ENCODE measurements at regions not wholly inside any gene's neighbourhood (a gene's known extent, or its start where the extent isn't known, plus 50 kb on each side); places are given as distances from the start of the nearest gene placed in this dataset.

- Mint-ChIP-seq H3K36me3 (ENCODE audit: low read depth) (no peaks in the 10 kb centered on the region), H3K27me3 (ENCODE audit: low read depth, poor library complexity) (no peaks in the 10 kb centered on the region), H3K4me3 (no peak overlapping the region), H3K9me3 (no peaks in the 10 kb centered on the region), H3K4me1 (no peaks in the 10 kb centered on the region), H3K27ac (no peak overlapping the region)
- DNase-seq: no peak
- TF ChIP-seq CTCF (IDR thresholded peaks at IDR 0.05): no peak
Measured at GRCh38 chr1:98184856-98185255, 264.0 kb upstream of the DPYD start.

DNA sequence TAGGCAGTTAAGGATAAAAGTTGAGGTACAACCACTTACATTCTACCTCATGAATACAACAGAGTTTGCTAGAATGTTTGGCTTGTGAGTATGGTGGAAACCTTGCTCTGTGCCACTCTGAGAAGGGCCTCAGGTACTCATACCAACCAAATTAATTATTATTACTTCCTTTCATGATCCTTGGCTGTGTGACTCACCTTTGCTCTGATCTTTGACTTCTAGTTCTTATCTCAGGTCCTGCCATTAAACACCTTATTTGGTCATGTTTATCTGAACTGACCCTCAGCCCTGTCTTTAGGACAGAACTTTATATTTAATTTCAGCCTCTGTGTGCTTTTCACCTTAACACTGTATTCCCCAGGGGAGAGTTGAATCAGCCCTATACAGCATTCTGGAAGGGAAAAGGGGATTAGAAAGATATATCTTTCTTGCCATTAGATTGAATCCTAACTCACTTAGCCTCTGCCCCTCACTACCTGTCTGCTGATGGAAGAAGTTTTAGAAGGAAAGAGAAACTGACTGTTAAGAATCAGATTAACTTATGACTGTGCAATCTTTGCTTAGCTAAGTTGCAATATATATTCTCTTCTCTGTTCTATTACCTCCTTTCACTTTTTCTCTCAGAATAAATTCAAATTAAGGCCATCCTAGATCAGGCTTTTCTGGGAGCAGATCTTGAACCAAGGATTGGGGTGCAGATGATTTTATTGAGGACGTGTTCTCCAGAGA lies 260.4 kb upstream of the DPYD start:
- H3K4me1 Mint-ChIP-seq: no peaks in the 10 kb centered on the region
- no peak overlapping the region for H3K4me3 Mint-ChIP-seq
- no peaks in the 10 kb centered on the region for H3K27me3 Mint-ChIP-seq (ENCODE audit: low read depth, poor library complexity)
- H3K36me3 Mint-ChIP-seq (ENCODE audit: low read depth): no peaks in the 10 kb centered on the region
- H3K27ac Mint-ChIP-seq: no peak overlapping the region
- no peaks in the 10 kb centered on the region for H3K9me3 Mint-ChIP-seq
- no peak for DNase-seq
- no peak for TF ChIP-seq CTCF (IDR thresholded peaks at IDR 0.05)

- H3K27ac Mint-ChIP-seq: no peak overlapping the region
- H3K4me1 Mint-ChIP-seq: peaks cover 5% of the 10 kb centered on the region
- no peak for DNase-seq
- H3K4me3 Mint-ChIP-seq: no peak overlapping the region
- no peak for TF ChIP-seq CTCF (IDR thresholded peaks at IDR 0.05)
- H3K27me3 Mint-ChIP-seq (ENCODE audit: low read depth, poor library complexity): no peaks in the 10 kb centered on the region
- no peaks in the 10 kb centered on the region for H3K9me3 Mint-ChIP-seq
- H3K36me3 Mint-ChIP-seq (ENCODE audit: low read depth): no peaks in the 10 kb centered on the region
Measured at GRCh38 chr1:98179151-98179773, 258.4 kb upstream of the DPYD start.

GRCh38 chr1:98177751-98178150 lies 256.9 kb upstream of the DPYD start:
- TF ChIP-seq CTCF (IDR thresholded peaks at IDR 0.05): no peak
- H3K27me3 Mint-ChIP-seq (ENCODE audit: low read depth, poor library complexity): peaks cover 4% of the 10 kb centered on the region
- no peak overlapping the region for H3K27ac Mint-ChIP-seq
- no peak overlapping the region for H3K4me3 Mint-ChIP-seq
- no peak for DNase-seq
- no peaks in the 10 kb centered on the region for H3K36me3 Mint-ChIP-seq (ENCODE audit: low read depth)
- H3K9me3 Mint-ChIP-seq: no peaks in the 10 kb centered on the region
- H3K4me1 Mint-ChIP-seq: peaks cover 5% of the 10 kb centered on the region

- Mint-ChIP-seq H3K9me3 (no peaks in the 10 kb centered on the region), H3K4me1 (peaks cover 5% of the 10 kb centered on the region), H3K27ac (no peak overlapping the region), H3K27me3 (ENCODE audit: low read depth, poor library complexity) (peaks cover 4% of the 10 kb centered on the region), H3K36me3 (ENCODE audit: low read depth) (no peaks in the 10 kb centered on the region), H3K4me3 (no peak overlapping the region)
- no peak for TF ChIP-seq CTCF (IDR thresholded peaks at IDR 0.05)
- DNase-seq: no peak
Measured at GRCh38 chr1:98176936-98177335, 256.1 kb upstream of the DPYD start.

- no peak for TF ChIP-seq CTCF (IDR thresholded peaks at IDR 0.05)
- Mint-ChIP-seq H3K9me3 (no peaks in the 10 kb centered on the region), H3K4me1 (peaks cover 5% of the 10 kb centered on the region), H3K27me3 (ENCODE audit: low read depth, poor library complexity) (peaks cover 4% of the 10 kb centered on the region), H3K36me3 (ENCODE audit: low read depth) (no peaks in the 10 kb centered on the region), H3K4me3 (no peak overlapping the region), H3K27ac (no peak overlapping the region)
- DNase-seq: no peak
Measured at GRCh38 chr1:98176414-98176813, 255.6 kb upstream of the DPYD start.
